ENCODE measurements at regions not wholly inside any gene's neighbourhood (a gene's known extent, or its start where the extent isn't known, plus 50 kb on each side); places are given as distances from the start of the nearest gene placed in this dataset.

- TF ChIP-seq BCL3 (IDR thresholded peaks at IDR 0.05; ENCODE audit: borderline replicate concordance, insufficient read depth, low read depth, low read length, poor library complexity, severe bottlenecking): no peak
- TF ChIP-seq SIN3A (IDR thresholded peaks at IDR 0.05; ENCODE audit: low read depth, low read length): no peak
- TF ChIP-seq IRF3 (IDR thresholded peaks at IDR 0.05): no peak
- no peak for TF ChIP-seq EZH2 (IDR thresholded peaks at IDR 0.05; ENCODE audit: borderline replicate concordance, control insufficient read depth, low read depth, low read length)
- TF ChIP-seq STAT3 (IDR thresholded peaks at IDR 0.05; ENCODE audit: low read depth, low read length): no peak
- no peak for TF ChIP-seq FOXM1 (IDR thresholded peaks at IDR 0.05; ENCODE audit: low read depth, low read length)
- no peak for TF ChIP-seq ZNF207 (IDR thresholded peaks at IDR 0.05; ENCODE audit: borderline replicate concordance)
- TF ChIP-seq, protein P1, sequence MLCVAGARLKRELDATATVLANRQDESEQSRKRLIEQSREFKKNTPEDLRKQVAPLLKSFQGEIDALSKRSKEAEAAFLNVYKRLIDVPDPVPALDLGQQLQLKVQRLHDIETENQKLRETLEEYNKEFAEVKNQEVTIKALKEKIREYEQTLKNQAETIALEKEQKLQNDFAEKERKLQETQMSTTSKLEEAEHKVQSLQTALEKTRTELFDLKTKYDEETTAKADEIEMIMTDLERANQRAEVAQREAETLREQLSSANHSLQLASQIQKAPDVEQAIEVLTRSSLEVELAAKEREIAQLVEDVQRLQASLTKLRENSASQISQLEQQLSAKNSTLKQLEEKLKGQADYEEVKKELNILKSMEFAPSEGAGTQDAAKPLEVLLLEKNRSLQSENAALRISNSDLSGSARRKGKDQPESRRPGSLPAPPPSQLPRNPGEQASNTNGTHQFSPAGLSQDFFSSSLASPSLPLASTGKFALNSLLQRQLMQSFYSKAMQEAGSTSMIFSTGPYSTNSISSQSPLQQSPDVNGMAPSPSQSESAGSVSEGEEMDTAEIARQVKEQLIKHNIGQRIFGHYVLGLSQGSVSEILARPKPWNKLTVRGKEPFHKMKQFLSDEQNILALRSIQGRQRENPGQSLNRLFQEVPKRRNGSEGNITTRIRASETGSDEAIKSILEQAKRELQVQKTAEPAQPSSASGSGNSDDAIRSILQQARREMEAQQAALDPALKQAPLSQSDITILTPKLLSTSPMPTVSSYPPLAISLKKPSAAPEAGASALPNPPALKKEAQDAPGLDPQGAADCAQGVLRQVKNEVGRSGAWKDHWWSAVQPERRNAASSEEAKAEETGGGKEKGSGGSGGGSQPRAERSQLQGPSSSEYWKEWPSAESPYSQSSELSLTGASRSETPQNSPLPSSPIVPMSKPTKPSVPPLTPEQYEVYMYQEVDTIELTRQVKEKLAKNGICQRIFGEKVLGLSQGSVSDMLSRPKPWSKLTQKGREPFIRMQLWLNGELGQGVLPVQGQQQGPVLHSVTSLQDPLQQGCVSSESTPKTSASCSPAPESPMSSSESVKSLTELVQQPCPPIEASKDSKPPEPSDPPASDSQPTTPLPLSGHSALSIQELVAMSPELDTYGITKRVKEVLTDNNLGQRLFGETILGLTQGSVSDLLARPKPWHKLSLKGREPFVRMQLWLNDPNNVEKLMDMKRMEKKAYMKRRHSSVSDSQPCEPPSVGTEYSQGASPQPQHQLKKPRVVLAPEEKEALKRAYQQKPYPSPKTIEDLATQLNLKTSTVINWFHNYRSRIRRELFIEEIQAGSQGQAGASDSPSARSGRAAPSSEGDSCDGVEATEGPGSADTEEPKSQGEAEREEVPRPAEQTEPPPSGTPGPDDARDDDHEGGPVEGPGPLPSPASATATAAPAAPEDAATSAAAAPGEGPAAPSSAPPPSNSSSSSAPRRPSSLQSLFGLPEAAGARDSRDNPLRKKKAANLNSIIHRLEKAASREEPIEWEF (IDR thresholded peaks at IDR 0.05; ENCODE audit: insufficient replicate concordance, low read depth, low read length): no peak
- no peak for TF ChIP-seq CHD2 (IDR thresholded peaks at IDR 0.05; ENCODE audit: borderline replicate concordance, low read depth, low read length)
- TF ChIP-seq KAT2A (conservative IDR thresholded peaks at IDR 0.05; ENCODE audit: control insufficient read depth, low read depth, low read length): no peak
- no peak for TF ChIP-seq POLR2AphosphoS5 (IDR thresholded peaks at IDR 0.05; ENCODE audit: low read length)
- no peak for TF ChIP-seq EGR1 (IDR thresholded peaks at IDR 0.05; ENCODE audit: borderline replicate concordance in 1 of 2, low read depth in 2 of 2, low read length in 2 of 2)
These were observed 61.1 kb upstream of the LRP8 start (continued) for GRCh38 chr1:53388963-53389362.
